GM19043 (cell line): ENCODE measurements at regions not wholly inside any gene's neighbourhood (a gene's known extent, or its start where the extent isn't known, plus 50 kb on each side); places are given as distances from the start of the nearest gene placed in this dataset.
"Not testable (repeated sequence)": the region's sequence is repeated elsewhere in the genome, so short reads cannot be mapped to it uniquely, and the experiment has no call there.

Source experiments
- ATAC-seq: cut with Tn5 transposase; IDR thresholded peaks from one replicate; pipeline ENCODE4 v1.9.1; 2021; ENCODE audit warnings: low read depth; ENCODE audit not compliant: unreplicated experiment

DNA sequence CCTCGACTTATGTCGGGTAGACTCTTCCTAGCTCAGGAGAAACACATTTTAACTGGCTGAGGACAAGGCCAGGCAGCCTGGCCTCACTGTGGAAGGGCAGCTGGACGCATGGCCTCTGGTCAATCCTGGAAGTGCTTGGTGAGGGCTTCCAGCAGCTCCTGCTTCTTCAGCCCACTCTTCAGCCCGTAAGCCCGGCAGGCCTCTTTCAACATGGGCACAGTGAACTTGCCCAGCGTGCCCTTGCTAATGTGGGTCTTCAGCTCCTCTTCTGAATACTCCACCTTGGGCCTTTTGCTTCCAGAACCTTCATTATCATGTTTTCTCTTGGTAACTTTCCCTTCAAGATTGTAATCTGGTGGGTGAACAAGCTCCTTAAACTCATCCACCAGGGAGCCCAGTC is 132.2 kb upstream of the MAMLD1 start:
- not testable (repeated sequence) for ATAC-seq

DNA sequence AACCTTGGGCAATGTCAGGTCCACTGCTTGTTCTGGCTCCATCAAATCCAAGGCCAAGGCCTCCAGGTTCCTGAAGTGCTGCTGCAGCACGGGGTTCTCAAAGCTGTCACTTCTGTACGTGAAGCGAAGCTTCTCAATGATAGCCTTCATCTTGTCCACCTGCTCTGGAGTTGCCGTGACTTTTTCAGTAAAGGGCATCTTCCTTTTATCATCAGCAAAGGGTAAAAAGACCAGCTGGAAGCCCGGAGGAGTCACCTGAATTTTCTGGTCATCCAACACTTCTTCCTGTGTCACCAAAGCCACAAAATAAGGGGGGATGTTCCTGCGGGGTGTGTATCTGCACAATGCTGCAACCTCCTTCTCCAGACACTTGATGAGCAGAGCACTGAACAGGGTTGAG is 131.7 kb upstream of the MAMLD1 start:
- ATAC-seq: not testable (repeated sequence)

DNA sequence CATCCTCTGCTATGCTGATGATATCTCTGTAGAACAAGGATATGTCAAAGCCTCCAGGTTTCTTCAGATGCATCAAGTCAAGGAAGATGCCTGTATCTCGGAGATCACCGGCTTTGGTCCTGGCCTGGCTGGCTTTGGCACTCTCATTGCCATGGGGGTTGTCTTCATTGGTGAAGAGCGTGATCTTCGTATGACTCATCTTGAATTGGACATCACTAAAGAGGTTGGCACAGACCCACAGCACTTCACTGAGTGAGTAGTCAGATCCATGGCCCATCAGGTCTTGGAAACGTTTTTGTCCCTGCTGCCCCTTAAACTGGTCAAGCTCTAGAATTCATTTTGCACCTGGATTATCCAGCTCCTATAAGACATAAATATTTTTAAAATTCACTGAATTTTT is 130.9 kb upstream of the MAMLD1 start:
- not testable (repeated sequence) for ATAC-seq

DNA sequence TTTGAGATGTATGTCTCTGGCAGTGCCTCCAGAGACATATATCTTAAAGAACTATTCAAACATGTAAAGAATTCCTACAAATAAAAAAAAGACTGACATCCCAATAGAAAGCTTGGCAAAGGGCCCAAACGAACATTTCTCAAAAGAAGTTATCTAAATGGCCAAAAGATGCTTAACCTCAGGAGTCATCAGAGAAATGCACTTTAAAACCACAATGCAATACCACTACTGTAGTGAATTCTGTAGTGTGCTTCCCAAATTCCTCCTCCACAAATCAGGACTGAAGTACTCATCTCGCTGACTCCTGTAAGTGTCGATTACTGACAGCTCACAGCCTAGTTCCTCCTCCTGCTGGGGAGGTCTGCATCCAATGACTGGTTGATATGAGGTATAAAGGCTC is 129.0 kb upstream of the MAMLD1 start:
- no peak for ATAC-seq

DNA sequence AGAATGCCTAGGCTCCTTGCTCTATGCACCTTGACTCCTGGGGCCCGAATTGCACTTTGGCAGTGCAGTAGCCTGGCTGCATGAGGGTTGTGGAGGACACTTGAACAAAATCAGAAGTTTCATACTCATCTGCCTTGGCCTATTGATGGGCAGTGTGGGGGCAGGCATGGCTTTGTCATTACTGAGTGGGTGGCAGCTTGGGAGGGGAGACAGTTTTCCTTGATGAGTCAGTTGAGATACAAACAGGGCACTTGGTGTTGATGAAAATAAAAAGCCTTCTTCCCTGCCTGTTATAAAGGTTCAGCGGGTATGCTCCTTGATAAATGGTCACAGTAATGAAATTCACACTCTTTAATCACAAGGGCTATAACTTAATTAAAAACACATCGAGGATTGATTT is 126.8 kb upstream of the MAMLD1 start:
- no peak for ATAC-seq

DNA sequence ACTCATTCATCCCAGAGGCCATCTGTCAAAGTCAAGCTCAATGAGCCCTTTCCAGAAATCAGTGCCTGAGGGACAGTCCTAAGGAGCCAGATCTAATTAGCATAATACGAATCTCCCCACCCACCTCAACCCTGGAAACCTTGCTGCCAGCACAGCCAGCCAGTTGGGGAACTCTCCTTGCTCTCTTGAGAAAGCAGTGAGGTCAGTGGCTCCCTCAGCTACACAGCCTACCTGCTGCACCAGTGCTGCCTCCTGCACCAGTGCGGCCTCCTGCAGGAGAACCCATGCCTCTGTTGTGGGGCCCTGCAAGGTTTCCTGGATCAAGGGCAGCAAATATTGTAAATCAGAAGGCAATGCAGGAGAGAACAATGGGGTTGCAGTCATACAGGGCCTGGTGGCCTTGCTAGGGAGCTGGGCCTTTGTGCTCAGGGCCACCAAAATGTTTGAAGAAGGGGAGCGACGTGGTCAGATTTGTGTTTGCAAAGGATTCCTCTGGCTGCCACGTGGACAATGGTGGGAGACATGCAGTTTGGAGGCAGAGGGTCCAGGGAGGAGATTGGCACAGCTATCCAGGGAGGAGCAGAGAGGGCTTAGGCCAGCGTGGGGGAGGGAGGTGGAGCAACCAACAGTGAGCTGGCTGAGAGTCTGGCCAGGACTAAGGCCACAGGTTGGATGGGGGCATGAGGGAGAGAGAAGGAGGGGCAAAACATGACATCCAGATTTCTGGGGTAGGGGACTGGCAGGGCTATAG is 124.3 kb upstream of the MAMLD1 start:
- no peak for ATAC-seq

DNA sequence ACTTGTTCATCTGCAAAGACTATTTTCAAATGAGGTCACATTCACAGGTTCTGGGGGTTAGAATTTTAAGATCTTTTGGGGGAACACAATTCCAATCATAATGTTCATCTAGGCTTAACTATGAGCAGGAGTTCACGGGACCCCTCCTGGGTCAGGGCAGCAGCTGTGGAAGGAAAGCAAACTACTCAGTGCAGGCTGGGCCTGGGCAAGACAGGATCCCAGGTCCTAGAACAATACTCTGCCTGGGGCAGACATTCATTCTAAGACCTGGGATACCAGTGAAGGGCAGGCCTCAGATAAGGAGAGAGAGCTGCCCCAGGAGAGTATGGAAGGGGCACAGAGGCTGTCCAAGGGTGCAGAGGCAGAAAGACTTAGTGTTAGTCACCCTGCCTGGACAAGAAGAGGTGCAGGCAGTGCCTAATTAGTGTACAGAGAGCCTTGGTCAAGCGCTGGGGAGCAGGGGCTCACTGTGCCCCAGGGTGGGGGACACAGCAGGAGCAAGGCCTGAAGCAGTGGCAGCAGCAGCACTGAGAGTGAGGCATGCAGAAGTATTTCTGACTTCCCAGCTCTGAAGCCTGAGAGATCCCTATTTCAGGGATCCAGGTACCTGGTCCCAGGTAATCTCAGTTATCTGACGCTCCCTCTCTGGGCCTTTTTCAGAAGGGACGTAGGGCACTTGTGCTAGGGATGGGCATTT is 123.0 kb upstream of the MAMLD1 start:
- ATAC-seq: no peak

DNA sequence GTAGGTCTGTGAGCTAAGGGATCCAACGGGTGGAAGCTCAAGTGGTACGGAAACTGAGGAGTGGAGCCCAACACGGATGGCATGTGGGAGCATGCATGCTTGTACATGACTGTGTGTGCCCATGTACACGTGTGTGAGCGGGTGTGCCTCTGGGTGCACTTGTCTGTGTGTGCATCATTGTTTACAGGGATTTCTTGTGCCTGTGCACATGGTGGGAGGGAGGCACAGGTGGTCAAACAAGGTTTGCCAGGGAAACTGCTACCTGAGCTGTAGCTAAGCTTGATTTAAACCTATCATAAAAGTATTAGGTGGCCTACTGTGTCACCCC is 122.5 kb upstream of the MAMLD1 start:
- no peak for ATAC-seq

DNA sequence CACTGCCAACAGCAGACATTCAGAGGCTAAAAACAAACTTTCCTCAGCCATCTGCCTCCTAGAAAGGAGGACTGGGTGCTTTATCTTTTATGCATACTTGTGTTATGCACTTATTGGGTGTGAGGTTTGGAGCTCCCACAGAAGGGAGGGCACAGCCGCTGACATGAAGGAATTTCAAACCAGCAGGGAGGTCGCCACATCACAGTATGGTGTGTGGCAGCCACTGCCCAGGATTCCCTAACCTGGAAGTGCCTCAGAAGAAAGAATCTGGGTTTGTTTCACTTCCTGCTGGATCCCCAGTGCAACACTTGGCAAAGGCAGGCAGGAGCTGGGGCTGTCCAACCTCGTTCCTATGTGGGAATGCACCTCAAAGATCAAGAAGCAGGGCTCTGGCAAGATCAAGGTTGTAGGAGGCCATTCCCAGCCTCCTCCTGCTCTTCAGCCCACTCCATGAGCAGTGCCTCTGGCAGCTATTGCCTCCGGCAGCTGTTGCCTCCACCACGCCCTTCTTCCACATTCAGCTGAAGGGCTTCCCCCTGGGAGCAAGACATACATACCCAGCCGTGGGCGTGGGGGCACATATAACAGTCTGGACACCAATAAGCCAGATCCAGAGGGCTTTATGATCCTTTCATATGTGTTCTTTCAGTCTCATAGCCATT is 109.0 kb upstream of the MAMLD1 start:
- ATAC-seq: no peak

DNA sequence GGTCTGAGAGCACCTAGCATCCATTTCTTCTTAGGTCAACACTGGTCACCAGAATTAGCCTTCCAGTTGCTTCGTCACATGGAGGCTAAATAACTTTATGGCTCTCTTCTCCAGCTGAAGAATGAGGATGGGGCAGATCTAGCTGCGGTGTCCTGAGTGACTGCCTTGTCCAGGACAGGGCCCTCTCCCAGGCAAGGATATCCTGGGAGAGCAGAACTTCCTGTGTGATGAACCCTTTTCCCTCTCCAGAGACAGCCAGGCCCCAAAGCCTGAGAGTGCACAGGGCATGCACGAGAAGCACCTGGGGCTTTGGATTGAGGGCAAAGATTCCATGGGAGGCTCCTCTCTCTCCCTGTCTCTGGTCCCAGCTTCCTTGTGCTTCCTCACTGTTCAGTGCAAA is 108.2 kb upstream of the MAMLD1 start:
- ATAC-seq: no peak

DNA sequence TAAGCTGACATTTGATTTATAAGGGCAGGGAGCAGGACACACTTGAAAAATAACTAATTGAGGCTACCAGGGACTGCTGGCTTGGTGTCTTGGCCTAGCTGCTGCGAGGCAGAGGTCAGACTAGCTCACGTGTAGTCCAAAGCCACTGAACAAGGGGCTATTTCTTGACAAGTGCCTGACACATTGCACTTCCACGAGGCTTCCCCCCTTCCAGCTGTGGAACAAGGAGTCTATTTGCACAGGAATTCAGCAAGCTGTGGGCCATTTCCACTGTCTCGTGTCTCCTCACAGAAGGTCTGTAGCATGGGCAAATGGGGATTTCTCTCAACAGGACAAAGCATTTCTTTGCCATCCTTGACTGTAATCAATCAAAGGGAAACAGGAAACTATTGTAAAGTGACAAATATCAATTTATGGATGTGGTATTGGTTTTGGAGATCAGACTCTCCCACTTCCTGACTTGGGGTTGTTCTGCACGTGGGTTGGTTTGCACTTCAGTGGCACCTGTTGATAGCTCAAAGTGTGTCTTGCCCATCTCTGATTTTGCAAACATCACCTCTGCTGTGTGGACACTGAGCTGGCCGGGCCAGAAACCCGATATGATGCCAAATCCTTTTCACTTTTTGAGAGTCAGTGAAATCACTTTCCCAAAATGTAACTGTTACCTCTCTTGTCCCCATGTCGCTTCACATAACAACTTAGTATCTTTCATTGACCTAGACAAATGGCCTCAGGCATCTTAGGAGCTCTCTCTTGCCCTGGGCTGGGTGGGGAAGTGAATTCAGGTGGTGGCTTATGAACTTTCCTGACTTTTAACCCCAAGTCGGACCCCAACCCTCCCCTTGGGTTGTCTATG is 107.4 kb upstream of the MAMLD1 start:
- ATAC-seq: no peak

DNA sequence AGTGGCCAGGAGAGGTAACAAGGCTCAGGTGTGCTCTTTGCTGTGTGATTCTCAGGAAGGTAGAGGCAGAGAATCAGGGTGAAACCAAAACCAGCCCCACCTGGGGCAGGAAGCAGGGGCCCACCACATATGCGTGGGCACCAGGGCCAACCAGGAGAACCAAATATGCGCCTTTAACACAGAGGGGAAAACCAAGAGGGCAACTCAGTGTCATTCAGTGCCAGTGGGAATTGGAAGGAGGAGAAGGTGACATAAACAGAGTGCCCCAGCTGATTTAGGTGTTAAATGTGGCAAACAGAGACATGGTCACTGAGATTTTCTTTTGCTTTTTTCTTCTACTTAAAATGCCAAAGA is 106.8 kb upstream of the MAMLD1 start:
- ATAC-seq: no peak

DNA sequence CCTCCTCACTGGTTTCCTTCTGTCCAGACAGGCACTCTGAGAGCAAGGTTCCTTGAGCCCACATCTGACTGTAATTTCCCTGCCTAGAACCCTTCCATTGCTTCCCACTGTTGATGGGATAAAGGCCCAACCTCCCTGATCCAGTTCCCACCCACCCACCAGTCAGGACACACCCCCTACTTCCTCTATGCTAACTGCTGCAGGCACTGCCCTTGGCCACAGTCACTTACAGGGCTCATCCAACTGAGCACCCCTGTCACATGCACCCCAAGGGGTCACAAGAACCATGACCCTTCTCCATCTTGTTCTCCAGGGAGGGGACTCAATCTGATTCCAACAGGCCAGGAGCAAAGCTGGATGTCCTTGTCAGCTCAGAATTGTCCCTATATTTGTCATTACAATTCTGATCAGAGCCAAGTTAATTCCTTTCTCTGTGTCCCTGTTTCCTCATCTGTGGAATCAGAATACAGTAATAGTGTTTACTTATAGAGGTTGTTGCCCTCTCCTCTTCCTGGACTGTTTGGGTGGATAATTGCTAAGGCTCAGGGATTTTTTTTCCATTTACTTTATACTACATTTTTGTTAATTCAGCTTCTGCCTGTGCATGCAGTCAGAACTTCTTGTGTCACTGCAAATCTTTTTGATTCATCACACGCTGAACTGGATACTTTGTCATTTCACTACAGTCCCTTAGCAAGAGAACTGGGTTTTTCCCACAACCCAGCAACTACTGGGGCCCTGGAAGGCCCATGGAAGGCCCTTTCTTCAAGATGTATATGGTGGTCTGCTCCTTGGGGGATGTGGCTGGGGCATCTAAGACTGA is 105.6 kb upstream of the MAMLD1 start:
- ATAC-seq: no peak

DNA sequence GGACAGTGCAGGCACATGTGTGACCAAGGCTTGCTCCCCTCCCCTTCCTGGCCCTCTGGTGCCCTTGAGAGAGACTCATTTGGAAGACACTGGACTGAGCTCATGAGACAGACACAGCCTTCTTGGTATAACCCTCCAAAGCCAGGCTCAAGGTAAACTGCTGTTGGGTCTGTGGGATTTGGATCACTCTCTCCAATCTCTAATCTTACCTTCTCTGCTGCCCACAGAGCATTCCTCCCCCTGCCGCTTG is 105.0 kb upstream of the MAMLD1 start:
- ATAC-seq: no peak

DNA sequence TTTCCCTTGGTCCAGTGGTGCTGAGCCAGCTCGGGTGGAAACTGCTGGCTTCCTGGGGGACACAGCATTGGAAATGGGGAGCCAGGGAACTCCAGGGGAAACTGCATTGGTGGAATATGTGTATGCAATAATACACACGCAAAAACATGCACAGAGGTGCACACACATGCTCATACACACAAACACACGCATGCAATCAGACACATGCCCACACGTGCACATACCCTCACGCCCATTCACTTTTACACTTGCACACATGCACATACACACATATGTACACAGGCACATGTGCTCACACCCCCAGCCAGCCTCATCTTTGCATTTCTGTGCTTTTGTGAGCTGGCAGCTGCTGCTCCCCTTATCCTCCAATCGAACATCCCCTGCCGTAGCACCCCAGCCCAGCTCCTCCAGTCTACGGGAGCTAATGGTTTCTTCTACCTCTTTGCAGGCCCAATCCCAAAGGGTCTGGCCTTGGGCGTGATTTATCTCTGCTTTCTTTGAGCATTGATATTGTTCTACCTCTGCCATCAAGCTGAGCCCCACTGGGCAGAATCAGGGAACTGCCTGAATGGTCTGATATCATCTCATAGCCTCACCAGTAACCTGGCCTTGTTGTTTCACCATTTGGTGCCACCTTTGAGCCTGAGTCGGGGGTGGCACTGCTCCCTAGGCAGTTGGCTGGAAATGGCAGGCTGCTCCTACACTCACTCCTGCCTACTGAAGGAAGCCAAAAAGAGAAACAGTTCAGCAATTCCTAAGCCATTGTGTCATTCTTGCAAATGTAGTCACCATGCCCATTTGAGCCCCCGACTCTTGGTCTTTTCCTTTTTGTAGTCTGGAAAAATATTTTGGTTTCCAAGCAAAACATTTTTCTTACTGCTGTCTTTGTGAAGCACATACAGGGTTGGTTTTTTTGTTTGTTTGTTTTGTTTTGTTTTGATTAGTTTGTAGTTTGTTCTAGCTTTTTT is 104.4 kb upstream of the MAMLD1 start:
- ATAC-seq: no peak

DNA sequence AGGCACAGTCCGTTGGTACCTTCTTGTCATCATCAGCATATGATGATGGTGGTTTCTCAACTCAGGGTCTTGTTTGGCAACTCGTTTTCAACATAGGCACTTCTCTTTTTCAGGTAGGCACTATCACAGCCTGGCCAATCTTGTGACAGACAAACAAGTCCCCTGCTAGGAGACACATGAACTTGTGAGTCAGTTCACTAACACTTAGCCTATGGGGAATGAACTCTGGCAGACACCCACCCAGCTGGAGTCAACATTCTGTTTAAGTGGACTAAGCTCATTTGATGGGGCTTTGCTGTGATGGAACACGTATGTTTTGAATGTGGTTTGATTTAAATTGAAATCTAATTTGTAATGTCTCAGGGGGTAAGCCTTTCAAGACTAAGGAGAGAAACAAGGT is 100.7 kb upstream of the MAMLD1 start:
- no peak for ATAC-seq

DNA sequence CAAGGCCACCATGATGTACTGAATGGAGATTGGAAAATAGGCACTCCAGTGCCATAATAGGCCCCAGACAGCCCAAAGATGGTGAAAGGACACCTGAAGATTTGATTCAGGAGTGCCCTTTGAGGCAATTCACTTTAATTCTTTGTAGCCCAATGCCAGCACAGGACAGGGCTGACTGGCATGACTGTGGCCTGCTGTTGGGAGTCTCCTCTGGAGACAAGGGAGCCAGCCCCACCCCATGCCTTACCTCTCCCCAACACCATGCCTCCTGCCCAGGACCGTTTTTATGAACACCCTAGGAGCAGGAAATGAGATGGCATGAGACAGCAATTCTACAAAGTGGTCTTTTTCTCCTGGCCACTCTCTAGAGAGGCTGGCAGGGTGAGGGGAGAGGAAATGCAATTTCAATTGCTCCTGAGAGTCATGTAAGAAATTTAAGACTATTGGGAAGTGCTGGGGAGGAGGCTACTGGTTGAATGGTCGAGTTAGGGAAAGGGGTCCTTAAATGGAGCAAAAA is 94.2 kb upstream of the MAMLD1 start:
- ATAC-seq: no peak

DNA sequence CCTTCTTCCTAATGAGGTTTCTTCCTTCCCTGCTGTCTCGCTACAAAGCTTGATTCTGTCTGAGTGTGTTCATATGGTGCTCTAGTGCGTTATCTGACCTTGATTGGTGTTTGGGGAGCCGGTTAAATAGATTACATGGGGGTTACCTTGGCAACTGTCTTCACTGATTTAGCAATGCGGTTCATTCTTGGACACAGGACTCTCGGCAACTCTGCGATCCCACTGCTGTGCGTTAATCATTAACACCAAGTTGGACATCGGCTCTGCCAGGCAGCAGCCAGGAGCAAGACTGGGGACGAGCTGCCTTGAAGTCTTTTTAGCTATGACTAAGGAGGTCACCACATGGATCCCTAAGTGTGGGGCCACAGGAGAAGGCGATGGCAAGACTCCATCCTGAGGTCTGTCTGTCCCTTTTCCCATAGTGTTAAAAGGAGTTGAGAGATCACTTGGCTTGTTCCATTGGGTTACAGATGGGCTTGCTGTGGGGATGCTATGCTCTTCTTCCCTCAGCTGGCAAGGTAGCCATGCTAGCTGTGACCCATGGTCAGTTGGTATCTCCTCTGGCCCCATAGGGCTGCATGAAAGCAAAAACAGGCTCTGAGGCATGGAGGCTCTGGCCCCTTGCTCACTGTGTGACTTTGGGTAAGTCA is 93.4 kb upstream of the MAMLD1 start:
- no peak for ATAC-seq

DNA sequence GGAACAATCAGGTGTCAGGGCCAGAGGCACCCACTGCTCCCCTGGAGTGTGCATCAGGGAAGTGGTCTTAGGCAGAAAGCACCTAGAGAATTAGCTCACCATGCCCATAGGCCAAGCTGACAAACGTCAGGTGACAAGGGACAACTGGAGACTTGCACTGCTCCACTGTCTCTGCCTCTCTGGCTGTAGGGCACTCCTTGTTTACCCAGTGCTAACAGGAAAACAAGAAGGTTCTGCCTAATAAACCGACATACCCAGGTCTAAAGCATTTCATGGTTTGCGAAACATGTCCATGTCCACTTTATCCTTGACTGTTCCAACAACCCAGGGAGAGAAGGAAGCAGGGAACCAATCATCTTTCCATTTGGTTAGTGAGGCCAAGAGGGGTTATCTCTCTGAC is 92.5 kb upstream of the MAMLD1 start:
- ATAC-seq: no peak
